OCI-LY7 (cell line): ENCODE measurements at regions not wholly inside any gene's neighbourhood (a gene's known extent, or its start where the extent isn't known, plus 50 kb on each side); places are given as distances from the start of the nearest gene placed in this dataset.

Experiments used
- BruUV-seq: library from RNA; stranded (reverse); fragments of 400-500 nt; replicated peaks from 2 replicates; lab custom pipeline; 2021; lab: Mats Ljungman, UMichigan
- CTCF ChIA-PET: fragments of 300-600 bp; sonication (Branson Sonifier 250); formaldehyde crosslinking; loops from one replicate; lab custom pipeline; 2022; ENCODE audit warnings: antibody characterized with exemption; ENCODE audit not compliant: unreplicated experiment; lab: Charles Lee
- POLR2A ChIA-PET: fragments of 300-600 bp; sonication (Branson Sonifier 250); formaldehyde crosslinking; loops from one replicate; lab custom pipeline; 2022; ENCODE audit warnings: antibody characterized with exemption; lab: Charles Lee
- DNase-seq: peaks from one replicate; pipeline ENCODE4 v3.0.0-alpha.2; 2015; ENCODE audit warnings: low spot score
- H2AFZ ChIP-seq: fragments of 200-600 bp; sonication (generic), shearing (Covaris generic); 2 replicates; pipeline ENCODE4 v1.6.1; 2014; ENCODE audit warnings: mild to moderate bottlenecking, antibody characterized with exemption, low read length, moderate library complexity
- H3K27ac ChIP-seq: fragments of 200-600 bp; sonication (generic); 2 replicates; pipeline ENCODE4 v1.5.1; 2014; ENCODE audit warnings: mixed run types, low read depth, mild to moderate bottlenecking, moderate library complexity, low read length, inconsistent platforms; ENCODE audit not compliant: poor library complexity, severe bottlenecking
- H3K36me3 ChIP-seq: fragments of 200-600 bp; sonication (generic); 2 replicates; pipeline ENCODE4 v1.6.1; 2014; ENCODE audit warnings: mild to moderate bottlenecking, antibody characterized with exemption, low read length, moderate library complexity, mixed read lengths; ENCODE audit not compliant: insufficient read depth
- H3K4me1 ChIP-seq: fragments of 200-600 bp; sonication (generic); 2 replicates; pipeline ENCODE4 v1.5.1; 2014; ENCODE audit warnings: mild to moderate bottlenecking, low read length; ENCODE audit not compliant: insufficient read depth, poor library complexity, severe bottlenecking
- H3K4me2 ChIP-seq: fragments of 200-600 bp; sonication (generic); 2 replicates; pipeline ENCODE4 v1.6.1; 2014; ENCODE audit warnings: mild to moderate bottlenecking, low read length
- H3K4me3 ChIP-seq: fragments of 200-600 bp; sonication (generic); 2 replicates; pipeline ENCODE4 v1.5.1; 2014; ENCODE audit warnings: mild to moderate bottlenecking, low read depth, low read length; ENCODE audit not compliant: poor library complexity, severe bottlenecking
- H3K79me2 ChIP-seq: fragments of 200-600 bp; sonication (generic); 2 replicates; pipeline ENCODE4 v1.6.1; 2016; ENCODE audit warnings: low read depth, mild to moderate bottlenecking, low read length, moderate library complexity, mixed read lengths; ENCODE audit not compliant: insufficient read depth
- H3K9me2 ChIP-seq: fragments of 200-600 bp; sonication (generic); 2 replicates; pipeline ENCODE4 v1.6.1; 2016; ENCODE audit warnings: mild to moderate bottlenecking, low read length, mixed read lengths; ENCODE audit not compliant: insufficient read depth
- H3K9me3 ChIP-seq: fragments of 200-600 bp; sonication (generic); 2 replicates; pipeline ENCODE4 v1.6.1; 2014; ENCODE audit warnings: mild to moderate bottlenecking, mixed run types, low read length, mixed read lengths
- H4K20me1 ChIP-seq: fragments of 200-600 bp; sonication (generic); 2 replicates; pipeline ENCODE4 v1.6.1; 2014; ENCODE audit warnings: mild to moderate bottlenecking, antibody characterized with exemption, low read length, moderate library complexity, mixed read lengths; ENCODE audit not compliant: insufficient read depth
- CTCF ChIP-seq: fragments of 200-600 bp; sonication (generic); conservative IDR thresholded peaks from 2 replicates; pipeline ENCODE4 v1.5.1; 2014; ENCODE audit warnings: mild to moderate bottlenecking, antibody characterized with exemption, low read length, moderate library complexity, mixed read lengths
- EZH2phosphoT487 ChIP-seq: fragments of 200-600 bp; sonication (generic); IDR thresholded peaks from 2 replicates; pipeline ENCODE4 v1.6.1; 2018; ENCODE audit warnings: low read depth, borderline replicate concordance, mild to moderate bottlenecking, mixed run types, antibody characterized with exemption, low read length, moderate library complexity, mixed read lengths
- intact Hi-C: fragments of 100-400 bp; cut with micrococcal nuclease; formaldehyde crosslinking; loops from one replicate; pipeline ENCODE4 v1.10.0; 2022; ENCODE audit not compliant: unreplicated experiment

GRCh38 chr2:215573496-215573895, 137.6 kb upstream of the FN1 start:
- no peak for TF ChIP-seq EZH2phosphoT487
- TF ChIP-seq CTCF, result no peak
- Histone ChIP-seq H3K79me2 (no peaks in the 10 kb centered on the region), H2AFZ (no peak overlapping the region), H3K4me3 (no peak overlapping the region), H3K27ac (no peak overlapping the region), H3K4me2 (no peak overlapping the region), H4K20me1 (no peaks in the 10 kb centered on the region), H3K4me1 (no peaks in the 10 kb centered on the region), H3K9me3 (no peaks in the 10 kb centered on the region), H3K9me2 (no peaks in the 10 kb centered on the region), H3K36me3 (no peaks in the 10 kb centered on the region)
- intact Hi-C loops, result no loop called here
- ChIA-PET CTCF (interaction anchor here (0.8 kb wide), 1 partner anchor 13 kb away, joined by 3 read pairs; no protein-coding TSS in a partner anchor), POLR2A (interaction anchor here (0.6 to 1.7 kb wide), 4 partner anchors 13 to 707 kb away, joined by 3 to 5 read pairs (median 4); no protein-coding TSS in a partner anchor)
- DNase-seq, result no peak
- no TSS peak for BruUV-seq

GRCh38 chr2:215572341-215572848, 136.5 kb upstream of the FN1 start:
- POLR2A ChIA-PET, result interaction anchor here (1.7 kb wide), 1 partner anchor 14 kb away, joined by 5 read pairs; no protein-coding TSS in a partner anchor
- BruUV-seq, result no TSS peak
- Histone ChIP-seq H3K27ac (no peak overlapping the region), H3K4me1 (no peaks in the 10 kb centered on the region), H3K79me2 (no peaks in the 10 kb centered on the region), H3K4me2 (no peak overlapping the region), H3K9me3 (no peaks in the 10 kb centered on the region), H3K9me2 (no peaks in the 10 kb centered on the region), H3K36me3 (no peaks in the 10 kb centered on the region), H4K20me1 (no peaks in the 10 kb centered on the region), H2AFZ (no peak overlapping the region), H3K4me3 (no peak overlapping the region)
- CTCF ChIA-PET, result no interaction called here
- TF ChIP-seq CTCF, result no peak
- TF ChIP-seq EZH2phosphoT487, result no peak
- no peak for DNase-seq
- intact Hi-C loops, result no loop called here

- BruUV-seq, result no TSS peak
- ChIA-PET CTCF (no interaction called here), POLR2A (no interaction called here)
- Histone ChIP-seq H3K36me3 (no peaks in the 10 kb centered on the region), H3K4me1 (no peaks in the 10 kb centered on the region), H3K27ac (no peak overlapping the region), H3K4me2 (no peak overlapping the region), H3K9me3 (no peaks in the 10 kb centered on the region), H3K4me3 (no peak overlapping the region), H3K9me2 (no peaks in the 10 kb centered on the region), H2AFZ (no peak overlapping the region), H3K79me2 (no peaks in the 10 kb centered on the region), H4K20me1 (no peaks in the 10 kb centered on the region)
- no peak for DNase-seq
- TF ChIP-seq CTCF (no peak), EZH2phosphoT487 (no peak)
- intact Hi-C loops, result no loop called here
These were observed 135.8 kb upstream of the FN1 start for GRCh38 chr2:215571689-215572088.
